Gastroesophageal sphincter (tissue), 4 donors: ENCODE measurements at regions not wholly inside any gene's neighbourhood (a gene's known extent, or its start where the extent isn't known, plus 50 kb on each side); places are given as distances from the start of the nearest gene placed in this dataset.

Experiments used
- ATAC-seq: fragments of 150-250 bp; one replicate; pipeline ENCODE4 v1.9.1; 2016; ENCODE audit warnings: mild to moderate bottlenecking, moderate library complexity
- H3K27ac ChIP-seq, 4 donors: fragments of 200-600 bp; sonication (generic) in 3 of 4; 1 replicate in 3 of 4; 2 replicates in 1 of 4; pipeline ENCODE4 v1.5.1; 2016 to 2019
- H3K27me3 ChIP-seq: fragments of 200-600 bp; sonication (generic); one replicate; pipeline ENCODE4 v1.5.1; 2019
- H3K36me3 ChIP-seq, 2 donors: fragments of 200-600 bp; sonication (generic); one replicate each; pipeline ENCODE4 v1.5.1; 2019; ENCODE audit warnings: control low read depth in 1 of 2
- H3K4me1 ChIP-seq, 3 donors: fragments of 200-600 bp; sonication (generic); 1 replicate in 2 of 3; 2 replicates in 1 of 3; pipeline ENCODE4 v1.5.1; 2016 to 2019; ENCODE audit warnings: control low read depth in 2 of 3
- H3K4me3 ChIP-seq, 2 donors: fragments of 200-600 bp; sonication (generic); one replicate each; pipeline ENCODE4 v1.5.1; 2019; ENCODE audit warnings: mild to moderate bottlenecking in 1 of 2, moderate library complexity in 1 of 2
- H3K9me3 ChIP-seq, 3 donors: fragments of 200-600 bp; sonication (generic); one replicate each; pipeline ENCODE4 v1.5.1; 2017 to 2019; ENCODE audit warnings: control low read depth in 2 of 3
- CTCF ChIP-seq, 4 experiments: fragments of 200-600 bp in 2 of 4; fragments of 450-650 bp in 2 of 4; sonication (generic) in 1 of 4; IDR thresholded peaks; one replicate each; pipeline ENCODE4 v1.5.1; 2017 to 2019; ENCODE audit warnings: antibody characterized with exemption in 4 of 4, mild to moderate bottlenecking in 2 of 4, moderate library complexity in 2 of 4
- EP300 ChIP-seq: sonication (generic); formaldehyde crosslinking; IDR thresholded peaks from one replicate; pipeline ENCODE4 v1.6.1; 2017; ENCODE audit warnings: antibody characterized with exemption, mild to moderate bottlenecking
- POLR2A ChIP-seq, 2 donors: fragments of 450-650 bp; IDR thresholded peaks; one replicate each; pipeline ENCODE4 v1.6.1; 2017; ENCODE audit warnings: antibody characterized with exemption in 2 of 2, mild to moderate bottlenecking in 2 of 2, moderate library complexity in 1 of 2
- POLR2AphosphoS5 ChIP-seq: sonication (generic); formaldehyde crosslinking; IDR thresholded peaks from one replicate; pipeline ENCODE4 v1.6.1; 2017; ENCODE audit warnings: antibody characterized with exemption
- WGBS, 2 donors: methylation state at CpG; one replicate each; pipeline ENCODE4 v1.1.5; 2018; ENCODE audit warnings: low coverage in 1 of 2; 5-methylcytosine and 5-hydroxymethylcytosine counted together

GRCh38 chr4:58809948-58810347, 1699.8 kb upstream of the IGFBP7 start:
- H3K4me1 ChIP-seq = no peaks in the 10 kb centered on the region
- 22 to 34% methylated on average over 2 of the region's 2 CpGs for WGBS, 2 donors
- no peaks in the 10 kb centered on the region for H3K9me3 ChIP-seq
- ATAC-seq = no peak
- no peak overlapping the region for H3K4me3 ChIP-seq
- TF ChIP-seq POLR2A (IDR thresholded peaks at IDR 0.05) (no peak), CTCF (IDR thresholded peaks at IDR 0.05) (no peak), POLR2AphosphoS5 (no peak), EP300 (no peak)
- no peak overlapping the region for H3K27ac ChIP-seq
- H3K36me3 ChIP-seq = no peaks in the 10 kb centered on the region
- H3K27me3 ChIP-seq = no peaks in the 10 kb centered on the region

- no peak for TF ChIP-seq CTCF (IDR thresholded peaks at IDR 0.05)
- TF ChIP-seq EP300 = no peak
- TF ChIP-seq POLR2AphosphoS5 = no peak
- no peak for TF ChIP-seq POLR2A (IDR thresholded peaks at IDR 0.05)
- 83 to 91% methylated on average over 2 to 3 of the region's 3 CpGs for WGBS, 2 donors
- Histone ChIP-seq H3K4me3 (no peak overlapping the region), H3K9me3 (no peaks in the 10 kb centered on the region), H3K36me3 (no peaks in the 10 kb centered on the region), H3K27ac (no peak overlapping the region), H3K4me1 (no peaks in the 10 kb centered on the region), H3K27me3 (no peaks in the 10 kb centered on the region)
- ATAC-seq = no peak
Observed at GRCh38 chr4:58809366-58809765, 1699.2 kb upstream of the IGFBP7 start.

- Histone ChIP-seq H3K27me3 (no peaks in the 10 kb centered on the region), H3K4me1 (no peaks in the 10 kb centered on the region), H3K36me3 (no peaks in the 10 kb centered on the region), H3K27ac (no peak overlapping the region), H3K9me3 (no peaks in the 10 kb centered on the region), H3K4me3 (no peak overlapping the region)
- WGBS, 2 donors = 90 to 94% methylated on average over 2 of the region's 2 CpGs
- no peak for TF ChIP-seq POLR2A (IDR thresholded peaks at IDR 0.05)
- no peak for TF ChIP-seq CTCF (IDR thresholded peaks at IDR 0.05)
- TF ChIP-seq POLR2AphosphoS5 = no peak
- TF ChIP-seq EP300 = no peak
- ATAC-seq = no peak
Observed at GRCh38 chr4:58808817-58809216, 1698.6 kb upstream of the IGFBP7 start.

- Histone ChIP-seq H3K4me3 (no peak overlapping the region), H3K27ac (no peak overlapping the region), H3K27me3 (no peaks in the 10 kb centered on the region), H3K4me1 (no peaks in the 10 kb centered on the region), H3K9me3 (no peaks in the 10 kb centered on the region), H3K36me3 (no peaks in the 10 kb centered on the region)
- TF ChIP-seq CTCF (IDR thresholded peaks at IDR 0.05) = no peak
- no peak for TF ChIP-seq EP300
- TF ChIP-seq POLR2AphosphoS5 = no peak
- no peak for TF ChIP-seq POLR2A (IDR thresholded peaks at IDR 0.05)
- ATAC-seq = no peak
- 65 to 82% methylated on average over 2 of the region's 2 CpGs for WGBS, 2 donors
Observed at GRCh38 chr4:58807843-58808615, 1697.8 kb upstream of the IGFBP7 start.

- Histone ChIP-seq H3K4me1 (no peaks in the 10 kb centered on the region), H3K27me3 (no peaks in the 10 kb centered on the region), H3K4me3 (no peak overlapping the region), H3K36me3 (no peaks in the 10 kb centered on the region), H3K27ac (no peak overlapping the region), H3K9me3 (no peaks in the 10 kb centered on the region)
- TF ChIP-seq POLR2AphosphoS5 = no peak
- no peak for TF ChIP-seq POLR2A (IDR thresholded peaks at IDR 0.05)
- no peak for TF ChIP-seq CTCF (IDR thresholded peaks at IDR 0.05)
- TF ChIP-seq EP300 = no peak
- 38 to 45% methylated on average over 1 of the region's 1 CpG for WGBS, 2 donors
- no peak for ATAC-seq
Observed at GRCh38 chr4:58776627-58777026, 1666.4 kb upstream of the IGFBP7 start.
